Muscle layer of colon (tissue), 2 donors: ENCODE measurements at regions not wholly inside any gene's neighbourhood (a gene's known extent, or its start where the extent isn't known, plus 50 kb on each side); places are given as distances from the start of the nearest gene placed in this dataset.

Experiments
- H3K27ac ChIP-seq: one replicate; pipeline ENCODE4 v1.7.0; 2013; ENCODE audit warnings: low read depth, mild to moderate bottlenecking, low read length, moderate library complexity
- H3K27me3 ChIP-seq, 2 donors: one replicate each; pipeline ENCODE4 v1.7.0; 2013; ENCODE audit warnings: low read length in 2 of 2, mild to moderate bottlenecking in 2 of 2; ENCODE audit not compliant: insufficient read depth in 2 of 2, control insufficient read depth in 1 of 2
- H3K36me3 ChIP-seq: one replicate; pipeline ENCODE4 v1.7.0; 2013; ENCODE audit warnings: mild to moderate bottlenecking, low read length; ENCODE audit not compliant: insufficient read depth
- H3K4me1 ChIP-seq: one replicate; pipeline ENCODE4 v1.7.0; 2013; ENCODE audit warnings: mild to moderate bottlenecking, low read length; ENCODE audit not compliant: insufficient read depth
- H3K4me3 ChIP-seq, 2 donors: one replicate each; pipeline ENCODE4 v1.7.0; 2013; ENCODE audit warnings: low read length in 2 of 2, low read depth in 1 of 2, mild to moderate bottlenecking in 1 of 2, moderate library complexity in 1 of 2
- H3K9ac ChIP-seq: one replicate; pipeline ENCODE4 v1.7.0; 2013; ENCODE audit warnings: low read length
- H3K9me3 ChIP-seq: one replicate; pipeline ENCODE4 v1.7.0; 2013; ENCODE audit warnings: mild to moderate bottlenecking, low read length
- donor health status: abdominal sarcoma.
- donor health status: Adenocarcinoma of cecum.

DNA sequence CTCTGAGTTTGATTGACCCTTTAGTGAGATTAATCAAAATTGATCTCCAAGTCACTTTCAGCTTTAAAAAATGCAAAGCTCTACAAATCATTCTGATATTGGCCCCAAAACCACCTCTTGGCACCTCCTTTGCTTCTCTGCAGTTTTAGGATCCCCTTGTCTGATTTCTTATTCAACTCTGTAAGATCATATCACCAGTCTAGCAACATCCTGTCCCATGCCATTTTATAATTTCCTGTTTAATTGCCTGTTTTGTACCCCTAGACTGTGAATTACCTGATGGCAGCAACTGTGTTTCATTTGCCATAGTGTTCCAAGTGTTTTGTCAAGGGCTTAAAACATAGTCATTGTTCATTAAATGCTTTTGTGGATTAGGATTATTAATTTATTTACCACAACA is 406.3 kb upstream of the TRIB2 start:
- Histone ChIP-seq H3K27ac (no peak overlapping the region), H3K4me1 (peaks cover 10% of the 10 kb centered on the region), H3K4me3 (no peak overlapping the region), H3K9me3 (no peaks in the 10 kb centered on the region), H3K36me3 (no peaks in the 10 kb centered on the region), H3K27me3 (no peaks in the 10 kb centered on the region), H3K9ac (no peak overlapping the region)

DNA sequence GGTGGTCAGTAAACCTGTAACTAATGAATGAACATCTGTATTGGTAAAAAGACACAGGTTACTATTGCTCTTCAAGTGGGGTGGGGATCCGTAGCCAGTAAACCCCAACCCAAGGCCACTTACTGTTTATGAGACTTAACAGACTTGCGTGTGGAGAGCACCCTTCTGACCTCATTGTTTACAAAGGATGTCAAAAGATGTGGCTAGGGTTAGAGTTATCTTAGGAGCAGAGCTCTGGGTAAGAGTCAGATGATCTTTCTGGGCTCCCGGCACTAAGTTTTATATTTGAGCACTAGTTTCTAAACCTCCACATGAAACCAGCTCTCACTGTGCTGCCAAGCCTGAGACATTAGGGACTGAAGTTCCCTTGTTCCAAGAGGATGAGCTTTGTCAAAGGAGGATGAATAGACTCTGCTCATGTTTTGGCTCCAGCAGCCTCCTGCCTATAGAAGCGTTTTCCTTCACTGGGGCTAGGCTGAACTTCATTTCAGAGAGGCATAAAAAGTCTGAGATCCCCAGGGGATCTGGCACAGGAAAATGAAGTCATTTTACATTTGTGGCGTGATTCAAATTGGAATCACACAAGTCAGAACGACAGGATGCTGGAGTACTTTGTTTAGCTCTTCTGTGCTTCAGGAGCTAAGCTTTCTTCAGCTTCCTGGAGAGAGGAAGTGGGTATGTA is 403.1 kb upstream of the TRIB2 start:
- Histone ChIP-seq H3K4me3 (no peak overlapping the region), H3K27ac (no peak overlapping the region), H3K9me3 (no peaks in the 10 kb centered on the region)

DNA sequence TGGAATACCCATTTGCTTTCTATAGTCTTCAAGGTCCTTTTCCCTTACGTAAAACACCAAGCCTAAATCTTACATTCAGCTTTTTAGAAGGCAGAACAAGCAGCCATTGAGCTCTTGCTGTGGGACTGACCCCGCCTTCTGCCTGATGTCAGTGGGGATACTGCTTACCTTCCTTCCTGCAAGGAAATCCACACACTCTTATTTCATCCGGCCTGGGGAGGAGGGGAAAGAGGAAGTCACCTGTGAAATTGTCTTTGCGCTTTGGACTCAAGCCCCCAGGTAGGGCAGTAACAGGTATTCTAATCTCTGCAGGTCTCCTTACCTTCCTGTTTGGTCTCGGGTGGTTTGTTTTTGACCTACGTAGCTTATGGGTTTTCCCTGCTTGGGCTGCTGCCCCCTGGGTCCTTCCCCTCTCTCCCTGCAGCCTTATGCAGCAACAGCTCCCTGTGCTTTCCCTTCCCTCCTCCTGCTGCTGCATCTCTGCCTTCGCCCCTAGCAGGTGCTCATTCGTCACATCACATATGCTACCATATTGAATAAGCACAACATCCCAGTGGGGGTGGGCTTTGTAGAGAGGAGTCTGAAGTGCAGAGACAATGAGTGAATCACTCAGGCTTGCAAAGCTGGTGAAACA is 402.5 kb upstream of the TRIB2 start:
- no peaks in the 10 kb centered on the region for H3K27me3 ChIP-seq
- H3K4me1 ChIP-seq: peaks cover 28% of the 10 kb centered on the region
- H3K9me3 ChIP-seq: no peaks in the 10 kb centered on the region
- H3K4me3 ChIP-seq: no peak overlapping the region
- H3K36me3 ChIP-seq: no peaks in the 10 kb centered on the region
- H3K27ac ChIP-seq: no peak overlapping the region
- H3K9ac ChIP-seq: no peak overlapping the region

More for the DNA sequence above, 403.1 kb upstream of the TRIB2 start:
- Histone ChIP-seq H3K36me3 (no peaks in the 10 kb centered on the region), H3K9ac (no peak overlapping the region), H3K4me1 (peaks cover 21% of the 10 kb centered on the region), H3K27me3 (no peaks in the 10 kb centered on the region)

DNA sequence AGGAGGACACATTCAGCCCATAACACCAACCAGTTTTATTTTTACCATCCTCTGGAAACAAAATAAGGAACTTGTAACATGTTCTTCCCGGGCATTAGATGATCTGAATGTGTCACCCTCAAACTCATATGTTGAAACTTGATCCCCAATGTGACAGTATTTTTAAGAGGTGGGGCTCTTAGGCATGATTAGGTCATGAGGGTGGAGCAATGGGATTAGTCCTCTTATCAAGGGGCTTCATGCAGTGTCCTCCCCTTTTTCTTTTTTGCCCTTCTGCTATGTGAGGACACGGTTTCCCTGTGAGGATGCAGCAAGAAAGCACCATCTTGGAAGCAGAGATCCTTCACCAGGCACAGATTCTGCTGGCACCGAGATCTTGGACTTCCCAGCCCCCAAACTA is 401.5 kb upstream of the TRIB2 start:
- no peak overlapping the region for H3K9ac ChIP-seq

DNA sequence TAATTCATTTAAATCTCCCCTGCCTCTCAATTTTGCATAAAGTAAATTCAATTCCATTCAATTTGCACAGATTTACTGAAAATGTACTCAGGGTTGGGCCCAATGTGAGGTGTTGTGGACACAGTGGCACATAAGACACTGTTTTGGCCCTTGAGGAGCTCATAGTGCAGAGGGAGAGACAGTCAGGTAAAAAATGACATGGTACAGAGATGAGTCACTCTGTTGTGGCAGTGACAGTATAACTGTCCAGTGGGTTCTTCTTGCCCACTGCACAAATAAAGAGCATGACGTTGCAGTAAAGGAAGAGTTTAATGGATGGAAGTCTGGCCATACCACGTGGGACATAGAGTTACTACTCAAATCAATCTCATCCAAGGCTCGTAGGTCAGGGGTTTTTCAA is 400.3 kb upstream of the TRIB2 start:
- no peak overlapping the region for H3K27ac ChIP-seq
- H3K36me3 ChIP-seq: no peaks in the 10 kb centered on the region
- no peak overlapping the region for H3K4me3 ChIP-seq
- peaks cover 48% of the 10 kb centered on the region for H3K4me1 ChIP-seq
- H3K9me3 ChIP-seq: no peaks in the 10 kb centered on the region
- no peak overlapping the region for H3K9ac ChIP-seq
- no peaks in the 10 kb centered on the region for H3K27me3 ChIP-seq

More for the DNA sequence above, 401.5 kb upstream of the TRIB2 start:
- H3K4me3 ChIP-seq: no peak overlapping the region
- H3K36me3 ChIP-seq: no peaks in the 10 kb centered on the region
- no peaks in the 10 kb centered on the region for H3K27me3 ChIP-seq
- H3K9me3 ChIP-seq: no peaks in the 10 kb centered on the region
- H3K4me1 ChIP-seq: peaks cover 38% of the 10 kb centered on the region
- H3K27ac ChIP-seq: no peak overlapping the region

DNA sequence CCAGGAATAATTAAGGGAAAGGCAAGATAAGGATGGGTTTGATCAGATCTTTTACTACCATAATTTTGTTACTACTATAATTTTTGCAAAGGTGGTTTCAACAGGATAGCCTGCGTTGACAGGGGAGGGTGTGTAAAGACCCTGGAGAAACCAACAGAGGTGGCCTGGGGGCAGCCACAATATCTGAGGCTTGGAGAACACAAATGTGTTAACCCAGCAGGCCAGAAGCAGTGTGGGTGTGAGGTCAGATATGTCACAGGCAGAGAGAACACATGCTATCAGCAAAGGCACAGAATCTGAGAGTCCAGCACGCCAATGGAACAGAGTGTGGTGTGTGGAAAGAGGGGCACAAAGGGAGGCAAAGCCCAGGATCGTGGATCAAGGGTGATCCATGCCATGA is 399.4 kb upstream of the TRIB2 start:
- Histone ChIP-seq H3K9ac (no peak overlapping the region), H3K4me3 (no peak overlapping the region), H3K27me3 (no peaks in the 10 kb centered on the region), H3K36me3 (no peaks in the 10 kb centered on the region), H3K27ac (no peak overlapping the region), H3K9me3 (no peaks in the 10 kb centered on the region), H3K4me1 (peaks cover 48% of the 10 kb centered on the region)

DNA sequence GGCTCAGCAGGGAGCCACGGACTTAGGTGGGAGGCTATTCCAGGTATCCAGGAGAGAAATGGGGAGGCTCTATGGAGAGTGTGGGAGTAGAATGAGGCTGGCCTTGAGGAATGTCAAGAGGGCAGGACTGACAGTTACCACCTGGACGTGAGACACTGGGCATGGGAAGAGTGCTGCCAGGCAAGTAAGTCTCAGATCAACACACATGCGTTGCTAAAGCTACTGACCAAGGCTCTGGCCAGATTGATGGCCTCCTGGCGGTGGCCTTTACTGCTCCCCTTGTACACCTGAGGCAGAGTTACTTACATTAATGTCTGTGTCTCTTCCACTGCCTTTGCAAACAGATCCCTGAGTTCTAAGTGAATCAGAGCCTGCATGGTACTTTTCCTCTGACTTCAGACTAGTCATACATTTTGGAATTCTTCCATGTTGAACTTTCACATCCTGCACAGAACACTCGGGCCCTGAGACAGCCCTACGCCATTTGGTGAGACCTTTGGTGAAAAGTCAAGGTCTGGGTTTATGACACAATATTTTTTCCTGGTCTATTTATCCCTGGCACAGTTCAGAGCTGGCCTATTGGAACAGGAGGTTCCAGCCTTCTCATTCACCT is 398.8 kb upstream of the TRIB2 start:
- Histone ChIP-seq H3K27ac (no peak overlapping the region), H3K9ac (no peak overlapping the region), H3K36me3 (no peaks in the 10 kb centered on the region), H3K9me3 (no peaks in the 10 kb centered on the region), H3K4me3 (no peak overlapping the region), H3K27me3 (no peaks in the 10 kb centered on the region), H3K4me1 (peaks cover 48% of the 10 kb centered on the region)

DNA sequence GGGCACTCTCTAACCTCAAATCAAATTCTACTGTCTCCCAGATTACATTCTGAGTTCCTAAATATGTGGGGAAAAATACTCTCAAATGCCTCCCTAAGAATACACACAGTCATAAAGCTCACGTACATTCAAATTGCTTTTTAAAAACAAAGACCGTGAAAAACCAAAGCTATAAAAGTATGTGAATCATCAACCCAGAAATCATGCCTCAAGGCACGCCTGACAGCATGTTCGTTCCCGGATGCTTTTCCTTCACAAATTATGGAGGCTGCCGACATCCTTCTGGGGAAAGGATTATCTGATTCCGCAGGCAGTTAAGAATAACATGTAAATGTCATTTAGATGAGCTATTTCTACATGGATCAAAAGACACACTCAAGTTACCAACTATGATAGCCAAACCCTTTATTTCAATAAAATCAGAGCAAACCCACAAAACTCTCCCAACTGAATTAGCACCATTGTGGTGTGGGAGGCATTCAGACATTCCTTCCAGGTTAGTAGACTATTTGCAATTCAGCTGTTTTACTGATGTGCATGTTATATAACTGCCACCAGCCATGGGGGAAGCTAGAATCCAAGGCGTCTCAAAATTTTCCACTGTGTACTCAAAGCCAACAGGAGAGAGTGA is 398.2 kb upstream of the TRIB2 start:
- H3K36me3 ChIP-seq: no peaks in the 10 kb centered on the region
- no peaks in the 10 kb centered on the region for H3K27me3 ChIP-seq
- H3K4me1 ChIP-seq: peaks cover 45% of the 10 kb centered on the region
- H3K9me3 ChIP-seq: no peaks in the 10 kb centered on the region
- H3K4me3 ChIP-seq: no peak overlapping the region
- no peak overlapping the region for H3K9ac ChIP-seq
- no peak overlapping the region for H3K27ac ChIP-seq

DNA sequence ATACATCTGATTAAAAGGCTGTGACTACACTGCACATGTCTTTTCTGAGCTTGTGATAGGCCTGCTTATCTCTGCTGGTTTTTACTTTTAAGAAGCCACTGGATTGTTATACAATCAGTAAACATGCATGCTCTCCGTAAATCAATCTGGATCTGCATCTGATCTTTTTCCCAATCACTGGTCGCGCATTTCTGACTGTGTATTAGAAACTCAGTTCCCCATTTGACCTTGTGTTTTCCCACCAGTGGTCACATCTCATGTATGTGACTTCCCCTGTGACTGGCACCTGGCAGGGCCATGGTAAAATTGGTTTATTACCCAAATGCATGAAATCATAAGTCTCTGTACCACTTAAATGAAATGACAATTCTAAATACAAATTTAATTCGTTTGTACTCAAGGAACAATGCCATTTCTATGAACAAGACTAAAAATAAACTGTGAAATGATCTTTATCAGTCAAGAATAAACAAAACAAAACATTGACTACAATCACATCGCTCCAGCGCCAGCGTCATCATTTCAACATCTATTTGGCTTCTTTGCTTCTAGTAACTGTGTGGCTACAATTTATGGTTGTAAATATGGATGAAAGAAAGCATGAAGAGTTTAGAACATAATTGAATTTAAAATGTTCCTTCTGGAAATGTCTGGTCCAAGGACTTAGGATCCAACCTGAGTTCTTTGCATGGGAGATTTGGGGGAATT is 396.6 kb upstream of the TRIB2 start:
- Histone ChIP-seq H3K4me3 (no peak overlapping the region), H3K36me3 (no peaks in the 10 kb centered on the region), H3K27me3 (no peaks in the 10 kb centered on the region), H3K4me1 (peaks cover 38% of the 10 kb centered on the region), H3K27ac (no peak overlapping the region), H3K9me3 (no peaks in the 10 kb centered on the region), H3K9ac (no peak overlapping the region)

DNA sequence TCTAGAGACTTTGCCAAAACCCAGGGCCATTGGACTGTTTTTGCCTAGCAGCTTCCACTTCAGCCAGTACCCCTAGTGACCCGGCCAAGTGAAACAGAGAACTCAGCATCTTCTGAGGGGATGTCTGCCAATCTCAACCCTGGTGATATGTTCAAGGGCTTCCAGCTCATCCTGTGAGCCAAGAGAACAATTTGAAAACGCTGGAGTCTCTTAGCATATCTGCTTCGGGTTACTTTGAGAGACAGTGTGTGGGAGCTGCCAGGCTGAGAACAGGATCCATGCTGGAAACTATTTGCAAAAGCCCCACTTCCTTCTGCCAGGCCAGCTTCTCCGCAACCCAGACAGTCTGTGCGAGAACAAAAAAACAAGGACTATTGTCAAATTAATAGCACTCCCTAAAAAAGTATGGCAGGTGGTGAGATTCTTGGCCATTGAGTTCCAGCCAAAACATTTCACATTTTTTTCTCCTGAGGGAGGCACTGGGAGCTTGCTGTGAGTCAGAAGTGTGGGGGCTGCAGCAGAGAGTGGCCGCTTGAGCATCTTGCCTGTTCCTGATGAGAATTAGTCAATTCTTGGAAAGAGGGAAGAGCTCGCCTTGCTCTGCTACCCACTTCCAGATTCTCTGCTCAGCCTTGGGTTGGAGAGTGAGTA is 395.6 kb upstream of the TRIB2 start:
- Histone ChIP-seq H3K27me3 (no peaks in the 10 kb centered on the region), H3K36me3 (no peaks in the 10 kb centered on the region), H3K4me3 (no peak overlapping the region), H3K9ac (no peak overlapping the region), H3K9me3 (no peaks in the 10 kb centered on the region), H3K4me1 (peaks cover 38% of the 10 kb centered on the region), H3K27ac (no peak overlapping the region)

DNA sequence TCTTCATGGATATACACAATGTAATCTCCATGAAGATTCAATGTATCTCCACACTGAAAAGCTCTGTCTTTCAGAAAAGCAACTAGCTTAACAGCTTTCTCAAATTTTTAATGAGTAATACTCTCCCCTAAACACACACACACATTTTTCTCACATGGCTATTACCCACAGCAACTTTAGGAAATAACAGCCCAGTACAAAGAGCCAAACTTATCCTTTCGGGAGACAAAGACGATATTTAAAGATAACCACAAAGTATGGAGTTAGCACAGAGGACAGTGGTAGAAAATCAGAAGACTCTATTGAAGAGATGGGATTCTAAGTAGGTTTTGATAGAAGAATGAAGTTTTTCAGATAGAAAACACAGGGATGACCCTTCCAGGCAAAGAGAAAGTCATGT is 394.9 kb upstream of the TRIB2 start:
- peaks cover 38% of the 10 kb centered on the region for H3K4me1 ChIP-seq
- H3K27ac ChIP-seq: no peak overlapping the region
- H3K4me3 ChIP-seq: no peak overlapping the region
- H3K9me3 ChIP-seq: no peaks in the 10 kb centered on the region
- H3K9ac ChIP-seq: no peak overlapping the region
- no peaks in the 10 kb centered on the region for H3K36me3 ChIP-seq
- H3K27me3 ChIP-seq: no peaks in the 10 kb centered on the region
